SKM-1 (cell line): ENCODE measurements at regions not wholly inside any gene's neighbourhood (a gene's known extent, or its start where the extent isn't known, plus 50 kb on each side); places are given as distances from the start of the nearest gene placed in this dataset.

ENCODE experiments used
- DNase-seq: peaks from one replicate; lab custom pipeline; 2025; ENCODE audit not compliant: unreplicated experiment; lab: John Stamatoyannopoulos, UW

- no peak for DNase-seq
Measured at GRCh38 chr9:78559449-78559885, 262.5 kb downstream of the PSAT1 start.

GRCh38 chr9:78562021-78562420 is 265.1 kb downstream of the PSAT1 start:
- DNase-seq: no peak

GRCh38 chr9:78563269-78563668 is 266.3 kb downstream of the PSAT1 start:
- no peak for DNase-seq

- no peak for DNase-seq
Measured at GRCh38 chr9:78565481-78565880, 268.6 kb downstream of the PSAT1 start.

GRCh38 chr9:78566521-78566920 is 269.6 kb downstream of the PSAT1 start:
- no peak for DNase-seq

- no peak for DNase-seq
Measured at GRCh38 chr9:78566948-78567675, 270.2 kb downstream of the PSAT1 start.

GRCh38 chr9:78567693-78568092 is 270.8 kb downstream of the PSAT1 start:
- no peak for DNase-seq

GRCh38 chr9:78568774-78569173 is 271.8 kb downstream of the PSAT1 start:
- no peak for DNase-seq

- DNase-seq: no peak
Measured at GRCh38 chr9:78572266-78572665, 275.3 kb downstream of the PSAT1 start.

- no peak for DNase-seq
Measured at GRCh38 chr9:78573205-78573604, 276.3 kb downstream of the PSAT1 start.

GRCh38 chr9:78573669-78574068 is 276.7 kb downstream of the PSAT1 start:
- no peak for DNase-seq

GRCh38 chr9:78574354-78575045 is 277.6 kb downstream of the PSAT1 start:
- DNase-seq: no peak

- DNase-seq: no peak
Measured at GRCh38 chr9:78575081-78575480, 278.2 kb downstream of the PSAT1 start.

- no peak for DNase-seq
Measured at GRCh38 chr9:78575771-78576170, 278.8 kb downstream of the PSAT1 start.

GRCh38 chr9:78577156-78577906 is 280.4 kb downstream of the PSAT1 start:
- no peak for DNase-seq

GRCh38 chr9:78578072-78578471 is 281.1 kb downstream of the PSAT1 start:
- DNase-seq: no peak

- no peak for DNase-seq
Measured at GRCh38 chr9:78582821-78583220, 285.9 kb downstream of the PSAT1 start.

- DNase-seq: no peak
Measured at GRCh38 chr9:78584589-78584988, 287.7 kb downstream of the PSAT1 start.

- DNase-seq: no peak
Measured at GRCh38 chr9:78585909-78586308, 289.0 kb downstream of the PSAT1 start.

GRCh38 chr9:78590068-78590467 is 293.1 kb downstream of the PSAT1 start:
- no peak for DNase-seq

- DNase-seq: no peak
Measured at GRCh38 chr9:78592811-78593210, 295.9 kb downstream of the PSAT1 start.
